ENCODE measurements at regions not wholly inside any gene's neighbourhood (a gene's known extent, or its start where the extent isn't known, plus 50 kb on each side); places are given as distances from the start of the nearest gene placed in this dataset.
"Not testable (repeated sequence)": the region's sequence is repeated elsewhere in the genome, so short reads cannot be mapped to it uniquely, and the experiment has no call there.

- no peak for DNase-seq
Observed at GRCh38 chr4:125262502-125262901, 52.3 kb upstream of the FAT4 start.

- DNase-seq = no peak
Observed at GRCh38 chr4:125262079-125262478, 52.7 kb upstream of the FAT4 start.

GRCh38 chr4:125254106-125254505 lies 60.6 kb upstream of the FAT4 start:
- no peak for DNase-seq

GRCh38 chr4:125244848-125245450 lies 69.8 kb upstream of the FAT4 start:
- no peak for DNase-seq

GRCh38 chr4:125243789-125244397 lies 70.9 kb upstream of the FAT4 start:
- no peak for DNase-seq

GRCh38 chr4:125235971-125236370 lies 78.8 kb upstream of the FAT4 start:
- no peak for DNase-seq

GRCh38 chr4:125231661-125232060 lies 83.1 kb upstream of the FAT4 start:
- DNase-seq = no peak

GRCh38 chr4:125229596-125230058 lies 85.1 kb upstream of the FAT4 start:
- DNase-seq = no peak

GRCh38 chr4:125225806-125226205 lies 88.9 kb upstream of the FAT4 start:
- DNase-seq = no peak

- no peak for DNase-seq
Observed at GRCh38 chr4:125200556-125200955, 114.2 kb upstream of the FAT4 start.

- no peak for DNase-seq
Observed at GRCh38 chr4:125198916-125199315, 115.8 kb upstream of the FAT4 start.

GRCh38 chr4:125191874-125192459 lies 122.8 kb upstream of the FAT4 start:
- DNase-seq = not testable (repeated sequence)

- no peak for DNase-seq
Observed at GRCh38 chr4:125191232-125191631, 123.5 kb upstream of the FAT4 start.

GRCh38 chr4:125187226-125188176 lies 127.3 kb upstream of the FAT4 start:
- no peak for DNase-seq

- DNase-seq = no peak
Observed at GRCh38 chr4:125184116-125184515, 130.6 kb upstream of the FAT4 start.

GRCh38 chr4:125181804-125182203 lies 133.0 kb upstream of the FAT4 start:
- DNase-seq = no peak

- DNase-seq = no peak
Observed at GRCh38 chr4:125179727-125180126, 135.0 kb upstream of the FAT4 start.

GRCh38 chr4:125169192-125169591 lies 145.6 kb upstream of the FAT4 start:
- no peak for DNase-seq

GRCh38 chr4:125168531-125168930 lies 146.2 kb upstream of the FAT4 start:
- DNase-seq = no peak

GRCh38 chr4:125166012-125166411 lies 148.7 kb upstream of the FAT4 start:
- DNase-seq = not testable (repeated sequence)

GRCh38 chr4:125159001-125159400 lies 155.8 kb upstream of the FAT4 start:
- DNase-seq = no peak

GRCh38 chr4:125155251-125155650 lies 159.5 kb upstream of the FAT4 start:
- DNase-seq = no peak

GRCh38 chr4:125140966-125141495 lies 173.7 kb upstream of the FAT4 start:
- no peak for DNase-seq
